ENCODE measurements at regions not wholly inside any gene's neighbourhood (a gene's known extent, or its start where the extent isn't known, plus 50 kb on each side); places are given as distances from the start of the nearest gene placed in this dataset.

DNA sequence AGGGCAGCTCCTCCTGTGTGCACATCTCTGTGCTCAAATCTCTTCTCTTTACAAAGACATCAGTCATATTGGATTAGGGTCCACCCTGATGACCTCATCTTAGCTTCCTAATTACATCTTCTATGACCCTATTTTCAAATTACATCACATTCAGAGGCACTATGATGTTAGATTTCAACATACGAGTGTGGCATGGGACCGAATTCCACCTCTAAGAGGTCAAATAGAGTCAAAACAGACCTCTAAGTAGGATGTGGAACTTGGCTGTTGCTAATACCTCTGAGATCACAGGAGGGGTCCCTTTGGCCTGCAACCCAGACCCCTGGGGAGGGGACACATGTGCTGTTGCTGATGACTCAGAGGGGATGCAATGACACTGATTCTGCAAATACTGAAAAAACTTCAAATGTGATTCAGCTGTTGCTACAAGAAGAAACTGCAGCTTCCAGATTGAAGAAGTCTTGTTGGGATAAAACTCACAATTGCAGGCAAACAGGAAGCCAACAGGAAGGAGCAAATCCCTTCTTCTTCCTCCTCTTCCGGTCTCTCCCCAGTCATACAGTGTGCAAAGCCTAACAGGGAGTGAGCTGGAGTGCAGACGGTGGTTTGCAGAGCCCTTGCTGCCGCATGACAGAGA is 216.2 kb downstream of the MYLK4 start:
- BruUV-seq (replicated peaks), result no TSS peak
- H3K36me3 ChIP-seq (ENCODE audit: control insufficient read depth, insufficient read depth, low read length), result no peaks in the 10 kb centered on the region
- ATAC-seq, result no peak
- H3K9me3 ChIP-seq (ENCODE audit: control insufficient read depth, insufficient read depth, low read depth, low read length), result no peaks in the 10 kb centered on the region
- no peak overlapping the region for H3K4me3 ChIP-seq (ENCODE audit: low read depth in 2 of 2, low read length in 2 of 2)
- DNase-seq (ENCODE audit: low read depth, low spot score), result no peak
- no peaks in the 10 kb centered on the region for H3K27me3 ChIP-seq (ENCODE audit: control insufficient read depth, insufficient read depth, low read length)
- intact Hi-C loops (cut with micrococcal nuclease; ENCODE audit: unreplicated experiment), result no loop called here
- H3K4me1 ChIP-seq (ENCODE audit: control insufficient read depth, insufficient read depth, low read length), result no peaks in the 10 kb centered on the region
- no peak overlapping the region for H3K27ac ChIP-seq (ENCODE audit: low read length)
- in situ Hi-C loops (cut with HindIII; ENCODE audit: low pct_unique_long_range_greater_than_20kb, low sequenced_read_pairs), result no loop called here
- ChIA-PET CTCF (no interaction called here), POLR2A (no interaction called here)
- TF ChIP-seq TCF7L2 (IDR thresholded peaks at IDR 0.05; ENCODE audit: low read depth, low read length) (no peak), POLR2AphosphoS5 (IDR thresholded peaks at IDR 0.05; ENCODE audit: low read depth, low read length) (no peak), SIN3A (IDR thresholded peaks at IDR 0.05; ENCODE audit: borderline replicate concordance, insufficient read depth, low read depth, low read length) (no peak), CTCF (IDR thresholded peaks at IDR 0.05) (no peak)
- TF ChIP-seq, protein P1, sequence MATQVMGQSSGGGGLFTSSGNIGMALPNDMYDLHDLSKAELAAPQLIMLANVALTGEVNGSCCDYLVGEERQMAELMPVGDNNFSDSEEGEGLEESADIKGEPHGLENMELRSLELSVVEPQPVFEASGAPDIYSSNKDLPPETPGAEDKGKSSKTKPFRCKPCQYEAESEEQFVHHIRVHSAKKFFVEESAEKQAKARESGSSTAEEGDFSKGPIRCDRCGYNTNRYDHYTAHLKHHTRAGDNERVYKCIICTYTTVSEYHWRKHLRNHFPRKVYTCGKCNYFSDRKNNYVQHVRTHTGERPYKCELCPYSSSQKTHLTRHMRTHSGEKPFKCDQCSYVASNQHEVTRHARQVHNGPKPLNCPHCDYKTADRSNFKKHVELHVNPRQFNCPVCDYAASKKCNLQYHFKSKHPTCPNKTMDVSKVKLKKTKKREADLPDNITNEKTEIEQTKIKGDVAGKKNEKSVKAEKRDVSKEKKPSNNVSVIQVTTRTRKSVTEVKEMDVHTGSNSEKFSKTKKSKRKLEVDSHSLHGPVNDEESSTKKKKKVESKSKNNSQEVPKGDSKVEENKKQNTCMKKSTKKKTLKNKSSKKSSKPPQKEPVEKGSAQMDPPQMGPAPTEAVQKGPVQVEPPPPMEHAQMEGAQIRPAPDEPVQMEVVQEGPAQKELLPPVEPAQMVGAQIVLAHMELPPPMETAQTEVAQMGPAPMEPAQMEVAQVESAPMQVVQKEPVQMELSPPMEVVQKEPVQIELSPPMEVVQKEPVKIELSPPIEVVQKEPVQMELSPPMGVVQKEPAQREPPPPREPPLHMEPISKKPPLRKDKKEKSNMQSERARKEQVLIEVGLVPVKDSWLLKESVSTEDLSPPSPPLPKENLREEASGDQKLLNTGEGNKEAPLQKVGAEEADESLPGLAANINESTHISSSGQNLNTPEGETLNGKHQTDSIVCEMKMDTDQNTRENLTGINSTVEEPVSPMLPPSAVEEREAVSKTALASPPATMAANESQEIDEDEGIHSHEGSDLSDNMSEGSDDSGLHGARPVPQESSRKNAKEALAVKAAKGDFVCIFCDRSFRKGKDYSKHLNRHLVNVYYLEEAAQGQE (IDR thresholded peaks at IDR 0.05; ENCODE audit: insufficient read depth in 1 of 2, low read depth in 2 of 2, low read length in 1 of 2), result no peak

- no TSS peak for BruUV-seq (replicated peaks)
- Histone ChIP-seq H3K36me3 (ENCODE audit: control insufficient read depth, insufficient read depth, low read length) (no peaks in the 10 kb centered on the region), H3K4me3 (ENCODE audit: low read depth in 2 of 2, low read length in 2 of 2) (no peak overlapping the region), H3K9me3 (ENCODE audit: control insufficient read depth, insufficient read depth, low read depth, low read length) (no peaks in the 10 kb centered on the region), H3K27me3 (ENCODE audit: control insufficient read depth, insufficient read depth, low read length) (no peaks in the 10 kb centered on the region), H3K4me1 (ENCODE audit: control insufficient read depth, insufficient read depth, low read length) (no peaks in the 10 kb centered on the region), H3K27ac (ENCODE audit: low read length) (no peak overlapping the region)
- ChIA-PET CTCF (no interaction called here), POLR2A (no interaction called here)
- no peak for ATAC-seq
- in situ Hi-C loops (cut with HindIII; ENCODE audit: low pct_unique_long_range_greater_than_20kb, low sequenced_read_pairs), result no loop called here
- intact Hi-C loops (cut with micrococcal nuclease; ENCODE audit: unreplicated experiment), result no loop called here
- TF ChIP-seq POLR2AphosphoS5 (IDR thresholded peaks at IDR 0.05; ENCODE audit: low read depth, low read length) (no peak), TCF7L2 (IDR thresholded peaks at IDR 0.05; ENCODE audit: low read depth, low read length) (no peak), CTCF (IDR thresholded peaks at IDR 0.05) (no peak), SIN3A (IDR thresholded peaks at IDR 0.05; ENCODE audit: borderline replicate concordance, insufficient read depth, low read depth, low read length) (no peak)
- TF ChIP-seq, protein P1 (IDR thresholded peaks at IDR 0.05; ENCODE audit: insufficient read depth in 1 of 2, low read depth in 2 of 2, low read length in 1 of 2), result no peak
- no peak for DNase-seq (ENCODE audit: low read depth, low spot score)
Observed at GRCh38 chr6:2531426-2532215, 219.1 kb downstream of the MYLK4 start.

All from Panc1 (cell line).